Adrenal gland (tissue), 9 donors: ENCODE measurements at regions not wholly inside any gene's neighbourhood (a gene's known extent, or its start where the extent isn't known, plus 50 kb on each side); places are given as distances from the start of the nearest gene placed in this dataset.

Source experiments
- DNase-seq, 7 donors: peaks; one replicate each; pipeline ENCODE4 v3.0.0-alpha.2; 2019 to 2020
- H3K27ac ChIP-seq, 5 donors: fragments of 200-600 bp; sonication (generic) in 4 of 5; 1 replicate in 3 of 5; 2 replicates in 2 of 5; pipeline versions ENCODE4 v1.5.1 to v1.8.0; 2016 to 2020; ENCODE audit warnings: mild to moderate bottlenecking in 1 of 5
- H3K27me3 ChIP-seq: fragments of 200-600 bp; 2 replicates; pipeline ENCODE4 v1.8.0; 2021
- H3K36me3 ChIP-seq, 2 donors: fragments of 200-600 bp; replicated peaks in 1 of 2; 1 replicate in 1 of 2; 2 replicates in 1 of 2; pipeline versions ENCODE4 v1.5.1 to v1.8.0; 2018 to 2022
- H3K4me1 ChIP-seq, 2 donors: fragments of 200-600 bp; replicated peaks in 1 of 2; 1 replicate in 1 of 2; 2 replicates in 1 of 2; pipeline versions ENCODE4 v1.5.1 to v1.8.0; 2018 to 2021
- H3K4me3 ChIP-seq, 4 donors: fragments of 200-600 bp; sonication (generic) in 3 of 4; one replicate each; pipeline ENCODE4 v1.5.1; 2016 to 2018
- H3K9me3 ChIP-seq, 3 donors: fragments of 200-600 bp; sonication (generic) in 1 of 3; replicated peaks in 1 of 3; 1 replicate in 2 of 3; 2 replicates in 1 of 3; pipeline versions ENCODE4 v1.5.1 to v1.8.0; 2016 to 2021
- CTCF ChIP-seq, 6 experiments: fragments of 450-650 bp in 4 of 6; fragments of 200-600 bp in 2 of 6; sonication (generic) in 1 of 6; IDR thresholded peaks; 1 replicate in 5 of 6; 2 replicates in 1 of 6; pipeline versions ENCODE4 v1.5.1 to v1.8.0; 2016 to 2021; ENCODE audit warnings: antibody characterized with exemption in 6 of 6, mild to moderate bottlenecking in 2 of 6, moderate library complexity in 1 of 6
- POLR2A ChIP-seq, 2 donors: fragments of 450-650 bp; IDR thresholded peaks; one replicate each; pipeline ENCODE4 v1.6.1; 2017; ENCODE audit warnings: antibody characterized with exemption in 2 of 2, mild to moderate bottlenecking in 2 of 2, moderate library complexity in 1 of 2
- WGBS, 4 donors: extraction: QIAGEN DNeasy Blood & Tissue Kit in 2 of 4; methylation state at CpG; one replicate each; pipeline versions ENCODE4 v1.1.5 to v1.1.7; 2013 to 2017; 5-methylcytosine and 5-hydroxymethylcytosine counted together
- intact Hi-C, 2 donors: fragments of 100-400 bp; cut with DNase I; formaldehyde crosslinking; loops; one replicate each; pipeline versions ENCODE4 v1.14.1 to v1.15.0; 2022 to 2023
- donor health status: healthy with polysubstance abuse.
- donor health status: Bipolar disorder and iron deficiency.
- donor health status: DM: yes; HTN: yes; CAD: no.
- donor health status: DM: no; HTN: no; CAD: no.
- donor health status: DM: no; HTN: no; CAD: no.

- Histone ChIP-seq H3K4me3 (no peak overlapping the region), H3K36me3 (no peaks in the 10 kb centered on the region), H3K27me3 (no peaks in the 10 kb centered on the region), H3K4me1 (peaks cover 54 to 57% of the 10 kb centered on the region in 2 donors), H3K27ac (peak overlapping the region in 4 of 5 donors; percentile 30 to 99 (median 62)), H3K9me3 (no peaks in the 10 kb centered on the region)
- intact Hi-C loops: no loop called here
- no peak for DNase-seq
- 79 to 90% (median 83%) methylated on average over 2 to 3 of the region's 3 CpGs for WGBS, 4 donors
- TF ChIP-seq POLR2A (IDR thresholded peaks at IDR 0.05) (no peak), CTCF (IDR thresholded peaks at IDR 0.05) (no peak)
Measured at GRCh38 chr6:6746970-6747338, 158.4 kb downstream of the LY86 start.

- Histone ChIP-seq H3K27ac (peak overlapping the region in 4 of 5 donors; percentile 90 to 99 (median 95)), H3K36me3 (no peaks in the 10 kb centered on the region), H3K4me1 (peaks cover 57 to 59% of the 10 kb centered on the region in 2 donors), H3K9me3 (no peaks in the 10 kb centered on the region), H3K4me3 (peak overlapping the region in 1 of 4 donors; percentile 63), H3K27me3 (no peaks in the 10 kb centered on the region)
- peak in 1 of 7 donors; percentile 12 for DNase-seq
- TF ChIP-seq POLR2A (IDR thresholded peaks at IDR 0.05) (no peak), CTCF (IDR thresholded peaks at IDR 0.05) (no peak)
- intact Hi-C loops: no loop called here
- 58 to 69% (median 65%) methylated on average over 6 of the region's 6 CpGs for WGBS, 4 donors
Measured at GRCh38 chr6:6747371-6747770, 158.9 kb downstream of the LY86 start.

- H3K4me3 ChIP-seq: peak overlapping the region in 1 of 4 donors; percentile 63
- H3K4me1 ChIP-seq: peaks cover 57 to 59% of the 10 kb centered on the region in 2 donors
- H3K36me3 ChIP-seq: no peaks in the 10 kb centered on the region
- peak overlapping the region in 4 of 5 donors; percentile 90 to 99 (median 95) for H3K27ac ChIP-seq
- intact Hi-C loops: no loop called here
- H3K9me3 ChIP-seq: no peaks in the 10 kb centered on the region
- peak in 2 of 7 donors; percentile 15 to 34 for DNase-seq
- no peak for TF ChIP-seq POLR2A (IDR thresholded peaks at IDR 0.05)
- 41 to 58% (median 51%) methylated on average over 10 of the region's 10 CpGs for WGBS, 4 donors
- no peaks in the 10 kb centered on the region for H3K27me3 ChIP-seq
Measured at GRCh38 chr6:6748001-6748400, 159.5 kb downstream of the LY86 start.

- no peaks in the 10 kb centered on the region for H3K27me3 ChIP-seq
- peak overlapping the region; percentile 85 to 99 (median 94) for H3K27ac ChIP-seq
- 9 to 24% (median 19%) methylated on average over 13 to 19 of the region's 19 CpGs for WGBS, 4 donors
- peak overlapping the region in 2 of 4 donors; percentile 6 to 63 for H3K4me3 ChIP-seq
- intact Hi-C loops: no loop called here
- no peaks in the 10 kb centered on the region for H3K9me3 ChIP-seq
- H3K36me3 ChIP-seq: no peaks in the 10 kb centered on the region
- DNase-seq: peak; percentile 83 to 94 (median 92)
- peaks cover 57 to 59% of the 10 kb centered on the region in 2 donors for H3K4me1 ChIP-seq
- TF ChIP-seq POLR2A (IDR thresholded peaks at IDR 0.05): peak; percentile 60 to 98
- TF ChIP-seq CTCF (IDR thresholded peaks at IDR 0.05): peak in 2 of 6 experiments; percentile 7 to 17
Measured at GRCh38 chr6:6749702-6750491, 161.4 kb downstream of the LY86 start.
